ENCODE measurements at regions not wholly inside any gene's neighbourhood (a gene's known extent, or its start where the extent isn't known, plus 50 kb on each side); places are given as distances from the start of the nearest gene placed in this dataset.
"Not testable (repeated sequence)": the region's sequence is repeated elsewhere in the genome, so short reads cannot be mapped to it uniquely, and the experiment has no call there.

DNA sequence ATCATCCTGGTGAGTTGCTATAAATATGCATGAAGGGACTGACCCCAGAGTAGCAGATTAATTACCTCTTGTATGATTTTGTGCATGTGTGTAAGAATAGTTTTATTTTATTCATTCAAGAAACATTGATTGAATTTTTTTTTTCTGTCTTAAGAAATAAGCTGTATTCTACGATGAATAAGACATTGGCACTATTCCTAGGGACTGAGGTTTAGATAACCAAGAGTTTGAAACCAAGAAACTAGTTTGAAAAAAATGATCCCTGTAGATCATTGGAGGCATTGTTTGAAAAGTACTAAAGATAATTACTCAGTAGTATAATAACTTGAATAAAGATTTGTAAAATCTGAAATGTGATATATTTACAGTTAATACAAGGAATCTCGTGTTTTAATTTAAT is 1086.9 kb downstream of the PCDH7 start:
- H3K9me3 ChIP-seq, result no peaks in the 10 kb centered on the region
- WGBS, 2 donors, result 67 to 74% methylated on average over 2 of the region's 2 CpGs
- no peak overlapping the region for H3K27ac ChIP-seq
- no peak for DNase-seq
- H3K36me3 ChIP-seq (ENCODE audit: low read depth, missing control alignments), result no peaks in the 10 kb centered on the region
- intact Hi-C loops (cut with DNase I; ENCODE audit: low total_unique reads), result no loop called here
- H3K4me1 ChIP-seq, result no peaks in the 10 kb centered on the region
- TF ChIP-seq POLR2A (IDR thresholded peaks at IDR 0.05), result no peak
- TF ChIP-seq CTCF (IDR thresholded peaks at IDR 0.05), result no peak
- H3K27me3 ChIP-seq, result no peaks in the 10 kb centered on the region
- H3K4me3 ChIP-seq, result no peak overlapping the region

- intact Hi-C loops (cut with DNase I; ENCODE audit: low total_unique reads), result no loop called here
- TF ChIP-seq CTCF (IDR thresholded peaks at IDR 0.05), result no peak
- TF ChIP-seq POLR2A (IDR thresholded peaks at IDR 0.05), result no peak
- DNase-seq, result no peak
These were observed 1124.2 kb downstream of the PCDH7 start for GRCh38 chr4:31844350-31844749.

DNA sequence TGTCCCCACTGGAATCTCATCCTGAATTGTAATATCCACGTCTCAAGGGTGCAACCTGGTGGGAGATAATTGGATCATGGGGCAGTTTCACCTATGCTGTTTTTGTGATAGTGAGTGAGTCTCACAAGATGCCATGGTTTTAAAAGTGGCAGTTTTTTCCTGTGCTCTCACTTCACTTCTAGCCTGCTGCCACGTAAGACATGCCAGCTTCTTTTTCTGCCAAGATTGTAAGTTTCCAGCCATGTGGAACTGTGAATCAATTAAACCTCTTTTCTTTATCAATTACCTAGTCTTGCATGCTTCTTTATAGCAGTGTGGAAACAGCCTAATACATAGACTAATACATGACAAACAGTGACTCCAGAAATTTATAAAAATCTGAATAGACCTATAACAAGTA is 1131.8 kb downstream of the PCDH7 start:
- 75 to 83% methylated on average over 2 of the region's 2 CpGs for WGBS, 2 donors
- intact Hi-C loops (cut with DNase I; ENCODE audit: low total_unique reads), result no loop called here
- no peak overlapping the region for H3K27ac ChIP-seq
- no peak for TF ChIP-seq POLR2A (IDR thresholded peaks at IDR 0.05)
- TF ChIP-seq CTCF (IDR thresholded peaks at IDR 0.05), result no peak
- H3K4me3 ChIP-seq, result no peak overlapping the region
- no peaks in the 10 kb centered on the region for H3K9me3 ChIP-seq
- H3K4me1 ChIP-seq, result no peaks in the 10 kb centered on the region
- no peaks in the 10 kb centered on the region for H3K27me3 ChIP-seq
- DNase-seq, result no peak
- no peaks in the 10 kb centered on the region for H3K36me3 ChIP-seq (ENCODE audit: low read depth, missing control alignments)

More at GRCh38 chr4:31844350-31844749, 1124.2 kb downstream of the PCDH7 start:
- no peaks in the 10 kb centered on the region for H3K27me3 ChIP-seq
- H3K9me3 ChIP-seq, result no peaks in the 10 kb centered on the region
- H3K27ac ChIP-seq, result no peak overlapping the region
- 92 to 95% methylated on average over 1 of the region's 1 CpG for WGBS, 2 donors
- H3K36me3 ChIP-seq (ENCODE audit: low read depth, missing control alignments), result no peaks in the 10 kb centered on the region
- H3K4me1 ChIP-seq, result no peaks in the 10 kb centered on the region
- H3K4me3 ChIP-seq, result no peak overlapping the region

DNA sequence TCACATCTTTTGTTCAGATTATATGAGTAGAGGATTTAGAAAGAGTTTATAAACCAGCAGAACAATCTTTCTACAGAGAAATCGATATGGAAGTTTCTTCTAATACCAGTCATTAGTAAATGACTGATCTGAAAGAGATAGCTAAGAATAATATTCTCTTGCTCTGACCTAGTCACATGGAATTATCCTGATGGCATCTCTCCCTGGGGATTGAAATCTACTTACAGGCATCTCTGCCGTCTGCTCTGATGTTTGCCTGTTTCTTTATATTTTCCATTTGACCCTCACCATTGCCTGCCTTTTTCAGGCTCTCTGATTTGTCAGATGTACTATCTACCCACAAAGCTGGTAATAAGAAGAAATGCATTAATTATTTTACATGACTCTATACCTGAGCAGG is 1157.3 kb downstream of the PCDH7 start:
- H3K36me3 ChIP-seq (ENCODE audit: low read depth, missing control alignments), result no peaks in the 10 kb centered on the region
- TF ChIP-seq POLR2A (IDR thresholded peaks at IDR 0.05) (no peak), CTCF (IDR thresholded peaks at IDR 0.05) (no peak)
- WGBS, 2 donors, result 83 to 90% methylated on average over 2 of the region's 2 CpGs
- intact Hi-C loops (cut with DNase I; ENCODE audit: low total_unique reads), result no loop called here
- H3K4me1 ChIP-seq, result no peaks in the 10 kb centered on the region
- H3K4me3 ChIP-seq, result no peak overlapping the region
- H3K9me3 ChIP-seq, result no peaks in the 10 kb centered on the region
- H3K27ac ChIP-seq, result no peak overlapping the region
- H3K27me3 ChIP-seq, result no peaks in the 10 kb centered on the region
- DNase-seq, result no peak

DNA sequence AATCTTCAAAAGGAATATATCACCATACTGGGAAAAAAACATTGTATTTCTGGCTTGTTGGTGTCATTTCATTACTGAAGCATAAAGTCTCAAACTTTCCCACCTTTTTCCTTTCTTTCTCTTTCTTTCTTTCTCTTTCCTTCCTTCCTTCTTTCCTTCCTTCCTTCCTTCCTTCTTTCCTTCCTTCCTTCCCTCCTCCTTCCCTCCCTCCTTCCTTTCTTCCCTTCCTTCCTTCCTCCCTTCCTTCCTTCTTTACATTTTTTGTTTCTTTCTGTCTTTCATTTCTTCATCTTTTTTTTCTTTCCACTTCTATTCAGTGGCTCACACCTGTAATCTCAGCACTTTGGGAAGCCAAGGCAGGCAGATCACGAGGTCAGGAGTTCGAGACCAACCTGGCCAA is 1160.7 kb downstream of the PCDH7 start:
- H3K36me3 ChIP-seq (ENCODE audit: low read depth, missing control alignments); intact Hi-C loops (cut with DNase I; ENCODE audit: low total_unique reads); H3K27me3 ChIP-seq; H3K27ac ChIP-seq; DNase-seq; H3K4me3 ChIP-seq; H3K4me1 ChIP-seq; H3K9me3 ChIP-seq: not testable (repeated sequence)
- WGBS, 2 donors, result 76 to 87% methylated on average over 2 of the region's 2 CpGs
